Epithelial cell of proximal tubule (primary cell): ENCODE measurements at regions not wholly inside any gene's neighbourhood (a gene's known extent, or its start where the extent isn't known, plus 50 kb on each side); places are given as distances from the start of the nearest gene placed in this dataset.

Experiments used
- DNase-seq: peaks from one replicate; pipeline ENCODE4 v3.0.0-alpha.2; 2011; ENCODE audit warnings: low read depth
- H3K4me3 ChIP-seq: 2 replicates; pipeline ENCODE4 v1.5.1; 2011; ENCODE audit warnings: low read depth, mild to moderate bottlenecking, low read length
- TF ChIP-seq, protein P1 (sequence below): conservative IDR thresholded peaks from 2 replicates; pipeline ENCODE4 v1.5.1; 2012; ENCODE audit warnings: low read depth, mild to moderate bottlenecking, low read length

DNA sequence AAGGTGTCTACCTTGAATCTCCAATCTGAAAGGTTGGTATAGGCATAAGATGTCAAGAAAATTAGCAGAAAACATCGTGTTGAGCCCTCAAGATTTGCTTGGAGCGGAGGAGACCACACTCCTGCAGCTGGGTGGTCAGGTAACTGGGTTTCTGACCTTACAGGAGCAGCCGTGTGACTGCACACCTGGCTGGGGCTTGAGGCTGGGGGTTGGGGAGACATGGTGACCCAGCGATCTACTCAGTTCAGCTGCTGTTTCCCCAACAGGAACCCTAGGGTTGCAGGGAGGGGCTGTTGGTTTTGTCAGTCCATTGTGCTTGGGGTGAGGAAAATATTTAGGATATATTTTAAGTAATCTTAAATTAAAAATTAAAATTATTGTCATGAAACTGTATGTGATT lies 147.0 kb upstream of the ZNF32 start:
- H3K4me3 ChIP-seq, result no peak overlapping the region
- no peak for DNase-seq

DNA sequence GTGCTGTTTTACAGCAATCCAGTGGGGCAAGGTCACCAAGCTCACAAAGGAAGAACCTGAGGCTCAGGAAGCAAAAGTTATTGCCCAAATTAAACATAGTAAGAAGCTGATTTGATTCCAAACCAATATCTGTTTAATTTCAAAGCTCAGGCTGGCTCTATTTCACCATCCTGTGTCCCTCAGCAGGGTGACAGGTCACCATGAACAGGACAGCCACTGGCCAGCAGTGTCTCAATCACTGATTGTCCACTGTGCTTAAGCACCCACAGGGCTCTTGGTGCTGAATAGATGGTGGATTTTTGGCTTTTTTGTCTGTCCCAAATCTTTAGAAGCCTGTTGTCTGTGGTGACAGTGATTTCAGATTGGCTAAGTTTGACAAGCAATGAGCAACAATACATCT lies 146.4 kb upstream of the ZNF32 start:
- DNase-seq, result no peak
- no peak overlapping the region for H3K4me3 ChIP-seq
- TF ChIP-seq, protein P1, sequence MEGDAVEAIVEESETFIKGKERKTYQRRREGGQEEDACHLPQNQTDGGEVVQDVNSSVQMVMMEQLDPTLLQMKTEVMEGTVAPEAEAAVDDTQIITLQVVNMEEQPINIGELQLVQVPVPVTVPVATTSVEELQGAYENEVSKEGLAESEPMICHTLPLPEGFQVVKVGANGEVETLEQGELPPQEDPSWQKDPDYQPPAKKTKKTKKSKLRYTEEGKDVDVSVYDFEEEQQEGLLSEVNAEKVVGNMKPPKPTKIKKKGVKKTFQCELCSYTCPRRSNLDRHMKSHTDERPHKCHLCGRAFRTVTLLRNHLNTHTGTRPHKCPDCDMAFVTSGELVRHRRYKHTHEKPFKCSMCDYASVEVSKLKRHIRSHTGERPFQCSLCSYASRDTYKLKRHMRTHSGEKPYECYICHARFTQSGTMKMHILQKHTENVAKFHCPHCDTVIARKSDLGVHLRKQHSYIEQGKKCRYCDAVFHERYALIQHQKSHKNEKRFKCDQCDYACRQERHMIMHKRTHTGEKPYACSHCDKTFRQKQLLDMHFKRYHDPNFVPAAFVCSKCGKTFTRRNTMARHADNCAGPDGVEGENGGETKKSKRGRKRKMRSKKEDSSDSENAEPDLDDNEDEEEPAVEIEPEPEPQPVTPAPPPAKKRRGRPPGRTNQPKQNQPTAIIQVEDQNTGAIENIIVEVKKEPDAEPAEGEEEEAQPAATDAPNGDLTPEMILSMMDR, result no peak

More for the DNA sequence above, 147.0 kb upstream of the ZNF32 start:
- TF ChIP-seq, protein P1, result no peak

DNA sequence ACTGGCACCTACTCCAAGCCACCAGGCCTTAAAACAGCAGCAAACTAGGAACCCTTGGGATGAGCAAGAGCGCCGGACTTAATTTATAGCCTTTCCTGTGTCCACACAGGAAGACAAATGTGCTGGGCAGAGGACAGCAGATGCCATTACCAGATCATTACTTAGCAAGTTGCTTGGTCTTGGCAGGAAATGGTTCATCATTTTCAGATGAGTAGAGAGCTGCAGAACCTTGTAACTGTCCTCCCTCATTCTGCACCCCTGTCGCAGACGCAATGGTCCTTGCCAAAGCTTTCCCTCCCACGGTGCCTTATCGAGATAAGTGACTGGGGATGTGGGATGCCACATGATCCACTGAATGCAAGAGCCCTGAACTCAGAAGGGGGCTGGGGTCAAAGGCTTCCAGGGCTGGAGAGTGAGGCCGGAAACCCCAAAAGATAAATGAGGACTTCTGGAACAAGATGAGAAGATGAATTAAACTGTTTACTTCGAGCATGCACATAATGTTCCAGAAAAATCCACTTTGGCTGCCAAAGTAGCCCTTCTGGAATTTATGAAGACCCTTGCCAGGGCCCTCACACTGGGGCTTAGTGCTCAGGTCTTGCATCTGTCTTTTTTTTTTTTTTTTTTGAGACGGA lies 145.6 kb upstream of the ZNF32 start:
- TF ChIP-seq, protein P1, result no peak
- H3K4me3 ChIP-seq, result no peak overlapping the region
- DNase-seq, result no peak

GRCh38 chr10:43793704-43794103 lies 145.0 kb upstream of the ZNF32 start:
- TF ChIP-seq, protein P1, result no peak
- DNase-seq, result peak; percentile 25
- no peak overlapping the region for H3K4me3 ChIP-seq

- no peak for DNase-seq
- TF ChIP-seq, protein P1, result no peak
- no peak overlapping the region for H3K4me3 ChIP-seq
Observed at GRCh38 chr10:43790147-43790546, 141.5 kb upstream of the ZNF32 start.

DNA sequence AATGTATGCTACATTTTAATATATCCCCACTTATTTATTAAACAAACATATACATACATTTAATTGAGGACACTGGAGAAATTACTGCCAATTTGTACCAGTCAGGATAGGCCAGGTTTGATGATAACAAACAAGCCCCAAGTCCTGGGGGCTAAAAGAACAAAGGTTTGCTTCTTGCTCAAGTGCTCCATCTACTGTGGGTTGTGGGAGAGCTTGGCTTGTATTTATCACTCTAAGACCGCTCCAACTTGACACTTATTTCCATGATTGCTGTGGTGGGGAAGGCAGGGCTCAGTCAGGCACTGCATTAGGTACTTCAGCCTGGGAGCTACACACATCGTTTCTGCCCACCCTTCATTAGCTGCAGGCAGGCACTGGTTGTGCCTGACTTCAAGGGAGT lies 136.6 kb upstream of the ZNF32 start:
- TF ChIP-seq, protein P1, result peak; percentile 41
- H3K4me3 ChIP-seq, result no peak overlapping the region
- DNase-seq, result no peak

DNA sequence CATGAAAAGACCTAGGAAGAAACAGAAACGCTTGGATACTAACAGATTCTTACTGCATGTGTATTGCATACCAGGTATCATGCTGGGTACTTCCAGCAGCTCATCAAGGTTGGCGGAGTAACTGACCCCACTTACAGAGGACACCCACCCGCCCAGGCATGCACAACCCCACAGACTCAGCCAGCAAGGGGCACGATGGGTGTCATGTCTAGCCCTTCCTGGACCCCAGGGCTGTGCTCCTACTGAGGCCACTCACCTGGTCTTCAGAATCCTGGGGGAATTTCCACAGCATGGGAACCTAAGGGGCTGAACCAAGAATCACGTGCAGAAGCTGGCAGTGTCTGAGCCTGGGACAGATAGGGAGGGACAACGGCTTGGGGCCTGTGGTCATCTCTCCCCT lies 134.1 kb upstream of the ZNF32 start:
- H3K4me3 ChIP-seq, result no peak overlapping the region
- TF ChIP-seq, protein P1, result no peak
- DNase-seq, result no peak
